ENCODE measurements at regions not wholly inside any gene's neighbourhood (a gene's known extent, or its start where the extent isn't known, plus 50 kb on each side); places are given as distances from the start of the nearest gene placed in this dataset.

- H4K8ac ChIP-seq (ENCODE audit: low read depth in 2 of 2, low read length in 2 of 2): no peak overlapping the region
- no peak overlapping the region for H3K23ac ChIP-seq (ENCODE audit: low read depth, low read length)
- H3K79me1 ChIP-seq (ENCODE audit: low read depth in 1 of 2, low read length in 2 of 2): no peaks in the 10 kb centered on the region
- no peak overlapping the region for H2AK5ac ChIP-seq (ENCODE audit: low read depth, low read length)
- ChIA-PET CTCF (no interaction called here), POLR2A (ENCODE audit: unreplicated experiment) (no interaction called here)
- no peak overlapping the region for H3K14ac ChIP-seq (replicated peaks; ENCODE audit: low read depth, low read length)
- H4K20me1 ChIP-seq (ENCODE audit: insufficient read depth, low read length): no peaks in the 10 kb centered on the region
- intact Hi-C loops (cut with micrococcal nuclease) (no loop called here), in situ Hi-C loops (cut with MboI; ENCODE audit: low sequenced_read_pairs) (no loop called here), dilution Hi-C loops (cut with HindIII; ENCODE audit: low sequenced_read_pairs, unreplicated experiment) (no loop called here)
- no peak overlapping the region for H2BK20ac ChIP-seq (ENCODE audit: low read depth, low read length)
- H3K27ac ChIP-seq (ENCODE audit: insufficient read depth, low read length): no peak overlapping the region
- BruUV-seq (replicated peaks): no TSS peak
- H3K27me3 ChIP-seq (ENCODE audit: control insufficient read depth, insufficient read depth, low read length): no peaks in the 10 kb centered on the region
- H3K18ac ChIP-seq (ENCODE audit: low read depth, low read length): no peak overlapping the region
- H3K9ac ChIP-seq (ENCODE audit: low read depth, low read length): no peak overlapping the region
- H2BK120ac ChIP-seq (ENCODE audit: low read depth, low read length): no peak overlapping the region
- H3K56ac ChIP-seq (ENCODE audit: extremely low read depth, insufficient read depth, low read length): no peak overlapping the region
- H2AK9ac ChIP-seq (replicated peaks; ENCODE audit: low read depth, low read length, poor library complexity): no peak overlapping the region
- H3K9me3 ChIP-seq (ENCODE audit: control insufficient read depth, insufficient read depth, low read length): peaks cover 28% of the 10 kb centered on the region
- no peak overlapping the region for H2AFZ ChIP-seq (replicated peaks; ENCODE audit: low read length, poor library complexity)
- no peak overlapping the region for H3K4me2 ChIP-seq (ENCODE audit: low read depth, low read length)
- H2BK15ac ChIP-seq (ENCODE audit: low read depth, low read length): no peak overlapping the region
- no peak overlapping the region for H3K4me3 ChIP-seq (ENCODE audit: insufficient read depth, low read depth, low read length)
- TF ChIP-seq RFX5 (IDR thresholded peaks at IDR 0.05; ENCODE audit: low read depth, low read length) (no peak), CTCF (conservative IDR thresholded peaks at IDR 0.05; ENCODE audit: low read depth, low read length) (no peak), USF2 (IDR thresholded peaks at IDR 0.05; ENCODE audit: low read depth, low read length) (no peak), ELK1 (IDR thresholded peaks at IDR 0.05; ENCODE audit: borderline replicate concordance, low read depth, low read length) (no peak), POLR2A (IDR thresholded peaks at IDR 0.05; ENCODE audit: low read depth, low read length) (no peak), SMC3 (IDR thresholded peaks at IDR 0.05; ENCODE audit: low read depth, low read length) (no peak), RCOR1 (IDR thresholded peaks at IDR 0.05; ENCODE audit: insufficient replicate concordance, low read length) (no peak), RAD21 (IDR thresholded peaks at IDR 0.05; ENCODE audit: low read length) (no peak), NFE2L2 (IDR thresholded peaks at IDR 0.05; ENCODE audit: low read depth, low read length) (no peak), FOS (IDR thresholded peaks at IDR 0.05; ENCODE audit: low read depth, low read length) (no peak), CHD1 (IDR thresholded peaks at IDR 0.05; ENCODE audit: low read depth, low read length) (no peak), CEBPB (IDR thresholded peaks at IDR 0.05; ENCODE audit: low read depth, low read length) (no peak), MXI1 (IDR thresholded peaks at IDR 0.05; ENCODE audit: borderline replicate concordance, low read depth, low read length) (no peak), BHLHE40 (IDR thresholded peaks at IDR 0.05; ENCODE audit: low read depth, low read length) (no peak), MAZ (IDR thresholded peaks at IDR 0.05; ENCODE audit: borderline replicate concordance, low read depth, low read length) (no peak), MAFK (IDR thresholded peaks at IDR 0.05; ENCODE audit: low read depth, low read length) (no peak)
- no peak overlapping the region for H4K91ac ChIP-seq (ENCODE audit: insufficient read depth, low read depth, low read length)
- no CpG with 5 or more reads among the region's 4 CpGs for WGBS, 2 experiments (ENCODE audit: extremely low coverage in 2 of 2, insufficient read length in 1 of 2)
- H4K5ac ChIP-seq (ENCODE audit: low read depth, low read length): no peak overlapping the region
- H3K9me1 ChIP-seq (ENCODE audit: insufficient read depth, low read length): no peaks in the 10 kb centered on the region
- no peaks in the 10 kb centered on the region for H3K4me1 ChIP-seq (ENCODE audit: control insufficient read depth, insufficient read depth, low read length)
- no peak overlapping the region for H3K4ac ChIP-seq (ENCODE audit: low read depth, low read length)
- no peaks in the 10 kb centered on the region for H3K36me3 ChIP-seq (ENCODE audit: control insufficient read depth, insufficient read depth, low read length)
- no peak for ATAC-seq (ENCODE audit: low read depth)
- no peak overlapping the region for H2BK5ac ChIP-seq (ENCODE audit: low read depth, low read length, poor library complexity, severe bottlenecking)
- no peak for DNase-seq
Observed at GRCh38 chr14:96978525-96979272, 181.5 kb downstream of the VRK1 start.

Measured in IMR-90 (cell line).